OCI-LY3 (cell line): ENCODE measurements at regions not wholly inside any gene's neighbourhood (a gene's known extent, or its start where the extent isn't known, plus 50 kb on each side); places are given as distances from the start of the nearest gene placed in this dataset.
A peak's percentile ranks its signal among the peaks of the same experiment; 100 is the strongest.

Experiments used
- H2AFZ ChIP-seq: fragments of 200-600, 300-600 bp; shearing (Covaris generic); 2 replicates; pipeline ENCODE4 v1.6.0; 2014; ENCODE audit warnings: antibody characterized with exemption, low read depth, low read length
- H3K27ac ChIP-seq: fragments of 200-600, 300-600 bp; sonication (generic); 2 replicates; pipeline ENCODE4 v1.5.1; 2014; ENCODE audit warnings: mild to moderate bottlenecking, low read length, moderate library complexity, mixed read lengths
- H3K27me3 ChIP-seq: fragments of 200-600, 300-600 bp; sonication (generic); 2 replicates; pipeline ENCODE4 v1.6.1; 2014; ENCODE audit warnings: low read depth, low read length, mixed read lengths
- H3K36me3 ChIP-seq: fragments of 200-600, 300-600 bp; sonication (generic); replicated peaks from 2 replicates; pipeline ENCODE3; 2014; ENCODE audit warnings: low read depth, low read length, mixed read lengths
- H3K4me1 ChIP-seq: fragments of 300-600, 200-600 bp; sonication (generic); 2 replicates; pipeline ENCODE4 v1.6.1; 2014; ENCODE audit warnings: low read length, mixed read lengths
- H3K4me2 ChIP-seq: fragments of 200-600, 300-600 bp; sonication (generic); 2 replicates; pipeline ENCODE4 v1.6.1; 2014; ENCODE audit warnings: low read length, mixed read lengths
- H3K4me3 ChIP-seq: fragments of 300-600, 200-600 bp; sonication (generic); 2 replicates; pipeline ENCODE4 v1.5.1; 2014; ENCODE audit warnings: antibody characterized with exemption, mild to moderate bottlenecking, low read length, moderate library complexity
- H3K79me2 ChIP-seq: fragments of 300-600, 200-600 bp; shearing (Covaris generic); 2 replicates; pipeline ENCODE4 v1.6.1; 2014; ENCODE audit warnings: mild to moderate bottlenecking, low read length, mixed read lengths
- H3K9ac ChIP-seq: fragments of 300-600, 200-600 bp; shearing (Covaris generic); 2 replicates; pipeline ENCODE4 v1.6.0; 2014; ENCODE audit warnings: mild to moderate bottlenecking, low read length, moderate library complexity
- H3K9me3 ChIP-seq: fragments of 200-600, 300-600 bp; shearing (Covaris generic); 2 replicates; pipeline ENCODE4 v1.6.1; 2014; ENCODE audit warnings: low read length, mixed read lengths; ENCODE audit not compliant: insufficient read depth
- H4K20me1 ChIP-seq: fragments of 200-600, 300-600 bp; sonication (generic); 2 replicates; pipeline ENCODE4 v1.6.1; 2016; ENCODE audit warnings: low read length, mixed read lengths; ENCODE audit not compliant: insufficient read depth
- CTCF ChIP-seq: fragments of 200-600, 300-600 bp; sonication (generic); IDR thresholded peaks from 2 replicates; pipeline ENCODE4 v1.5.1; 2014; ENCODE audit warnings: antibody characterized with exemption, low read length, low read depth
- EZH2phosphoT487 ChIP-seq: fragments of 200-600 bp; shearing (Covaris generic); IDR thresholded peaks from 2 replicates; pipeline ENCODE4 v1.6.1; 2018; ENCODE audit warnings: antibody characterized with exemption, mixed run types, low read depth

- no peak for TF ChIP-seq EZH2phosphoT487
- TF ChIP-seq CTCF, result no peak
- no peaks in the 10 kb centered on the region for H3K36me3 ChIP-seq
Measured at GRCh38 chr2:105972927-105973326, 221.2 kb downstream of the UXS1 start.

GRCh38 chr2:105972246-105972645, 221.9 kb downstream of the UXS1 start:
- Histone ChIP-seq H2AFZ (no peak overlapping the region), H4K20me1 (no peaks in the 10 kb centered on the region), H3K4me1 (no peaks in the 10 kb centered on the region), H3K9ac (no peak overlapping the region), H3K4me3 (no peak overlapping the region), H3K36me3 (no peaks in the 10 kb centered on the region), H3K9me3 (no peaks in the 10 kb centered on the region), H3K4me2 (no peak overlapping the region), H3K27ac (no peak overlapping the region), H3K27me3 (no peaks in the 10 kb centered on the region), H3K79me2 (no peaks in the 10 kb centered on the region)
- no peak for TF ChIP-seq EZH2phosphoT487
- no peak for TF ChIP-seq CTCF

More at GRCh38 chr2:105972927-105973326, 221.2 kb downstream of the UXS1 start:
- Histone ChIP-seq H3K9ac (no peak overlapping the region), H4K20me1 (no peaks in the 10 kb centered on the region), H3K79me2 (no peaks in the 10 kb centered on the region), H3K4me1 (no peaks in the 10 kb centered on the region), H3K9me3 (no peaks in the 10 kb centered on the region), H3K4me2 (no peak overlapping the region), H3K4me3 (no peak overlapping the region), H2AFZ (no peak overlapping the region), H3K27me3 (no peaks in the 10 kb centered on the region), H3K27ac (no peak overlapping the region)

- no peak overlapping the region for H2AFZ ChIP-seq
- no peaks in the 10 kb centered on the region for H3K36me3 ChIP-seq
- H3K4me1 ChIP-seq, result no peaks in the 10 kb centered on the region
- H3K27ac ChIP-seq, result no peak overlapping the region
- no peak overlapping the region for H3K9ac ChIP-seq
- no peak overlapping the region for H3K4me2 ChIP-seq
- no peaks in the 10 kb centered on the region for H4K20me1 ChIP-seq
- no peak overlapping the region for H3K4me3 ChIP-seq
- H3K27me3 ChIP-seq, result no peaks in the 10 kb centered on the region
- H3K9me3 ChIP-seq, result no peaks in the 10 kb centered on the region
- H3K79me2 ChIP-seq, result no peaks in the 10 kb centered on the region
- no peak for TF ChIP-seq EZH2phosphoT487
- TF ChIP-seq CTCF, result peak; percentile 50
Measured at GRCh38 chr2:105969552-105969951, 224.5 kb downstream of the UXS1 start.

- H3K27me3 ChIP-seq, result no peaks in the 10 kb centered on the region
- no peak overlapping the region for H3K9ac ChIP-seq
- no peaks in the 10 kb centered on the region for H3K9me3 ChIP-seq
- H3K27ac ChIP-seq, result no peak overlapping the region
- H4K20me1 ChIP-seq, result no peaks in the 10 kb centered on the region
- no peaks in the 10 kb centered on the region for H3K79me2 ChIP-seq
- H3K4me3 ChIP-seq, result no peak overlapping the region
- H3K4me1 ChIP-seq, result no peaks in the 10 kb centered on the region
- no peak overlapping the region for H3K4me2 ChIP-seq
- no peak for TF ChIP-seq EZH2phosphoT487
- no peaks in the 10 kb centered on the region for H3K36me3 ChIP-seq
- H2AFZ ChIP-seq, result no peak overlapping the region
Measured at GRCh38 chr2:105962221-105962620, 217.5 kb downstream of the NCK2 start.

GRCh38 chr2:105961599-105962146, 217.0 kb downstream of the NCK2 start:
- TF ChIP-seq CTCF (no peak), EZH2phosphoT487 (no peak)
- H3K4me2 ChIP-seq, result no peak overlapping the region
- H3K9me3 ChIP-seq, result no peaks in the 10 kb centered on the region
- no peak overlapping the region for H2AFZ ChIP-seq
- no peak overlapping the region for H3K4me3 ChIP-seq
- no peak overlapping the region for H3K27ac ChIP-seq
- no peak overlapping the region for H3K9ac ChIP-seq
- H3K27me3 ChIP-seq, result 0 out of 2 replicates have a peak, but pooled peaks cover under 1% of the 10 kb centered on the region
- no peaks in the 10 kb centered on the region for H3K36me3 ChIP-seq
- H3K79me2 ChIP-seq, result no peaks in the 10 kb centered on the region
- H3K4me1 ChIP-seq, result no peaks in the 10 kb centered on the region
- H4K20me1 ChIP-seq, result no peaks in the 10 kb centered on the region
